ENCODE measurements at regions not wholly inside any gene's neighbourhood (a gene's known extent, or its start where the extent isn't known, plus 50 kb on each side); places are given as distances from the start of the nearest gene placed in this dataset.
"Not testable (repeated sequence)": the region's sequence is repeated elsewhere in the genome, so short reads cannot be mapped to it uniquely, and the experiment has no call there.

DNA sequence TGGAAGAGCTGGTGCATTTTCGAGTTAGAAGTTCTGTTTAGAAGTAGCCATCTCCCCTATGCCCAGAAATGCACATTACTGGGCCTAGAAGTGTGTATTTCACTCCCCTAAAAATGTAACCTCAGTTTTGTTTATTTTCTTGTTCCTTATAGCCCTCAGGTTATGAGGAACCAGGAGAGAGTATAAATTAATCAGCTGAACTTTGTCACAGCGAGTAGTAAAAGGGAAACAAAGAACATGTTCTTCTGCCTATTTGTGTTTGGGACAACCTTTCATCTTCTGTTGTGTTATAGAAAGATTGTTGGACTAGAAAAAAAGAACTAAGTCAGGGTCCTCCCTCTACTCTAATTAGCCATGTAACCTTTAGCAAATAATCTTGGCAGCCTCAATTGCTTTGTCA is 160.5 kb upstream of the PDE4B start:
- H3K27me3 ChIP-seq (ENCODE audit: control insufficient read depth in 1 of 2, insufficient read depth in 1 of 2, low read length in 2 of 2): no peaks in the 10 kb centered on the region
- H3K9ac ChIP-seq (ENCODE audit: low read length): no peak overlapping the region

DNA sequence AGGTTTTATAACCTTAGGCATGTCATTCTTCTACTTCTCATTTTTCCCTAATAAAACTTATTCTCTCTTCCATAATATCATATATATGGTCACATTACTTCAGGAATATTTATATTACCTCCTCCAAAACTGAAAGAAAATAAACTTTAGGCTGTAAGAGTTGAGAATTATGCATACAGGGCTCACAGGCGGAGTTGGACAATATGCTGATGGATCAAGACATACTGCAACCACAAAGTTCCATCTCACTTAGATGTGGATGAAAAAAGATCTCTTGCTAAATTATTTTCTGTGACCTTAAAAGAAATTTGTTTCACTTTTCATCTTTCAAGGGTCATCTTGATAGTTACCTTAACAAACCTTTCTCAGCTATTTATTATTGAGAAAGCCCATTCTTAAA is 152.6 kb upstream of the PDE4B start:
- Histone ChIP-seq H3K79me1 (replicated peaks; ENCODE audit: low read length, poor library complexity, severe bottlenecking) (no peaks in the 10 kb centered on the region), H3K36me3 (ENCODE audit: control insufficient read depth in 1 of 2, insufficient read depth in 2 of 2, low read depth in 1 of 2, low read length in 2 of 2) (no peaks in the 10 kb centered on the region), H3K27ac (ENCODE audit: low read length, poor library complexity, severe bottlenecking) (no peak overlapping the region), H3K27me3 (ENCODE audit: control insufficient read depth in 1 of 2, insufficient read depth in 1 of 2, low read length in 2 of 2) (no peaks in the 10 kb centered on the region), H4K8ac (ENCODE audit: low read length) (no peak overlapping the region), H3K23ac (ENCODE audit: low read length in 2 of 2) (no peak overlapping the region), H3K9me3 (ENCODE audit: control insufficient read depth, low read length) (peaks cover 3% of the 10 kb centered on the region), H2BK5ac (ENCODE audit: low read depth, low read length, poor library complexity, severe bottlenecking) (no peak overlapping the region), H2BK12ac (ENCODE audit: low read length in 2 of 2) (no peak overlapping the region), H2BK15ac (ENCODE audit: low read depth, poor library complexity, severe bottlenecking) (no peak overlapping the region), H4K91ac (ENCODE audit: low read length) (no peak overlapping the region), H3K4me2 (ENCODE audit: low read length, poor library complexity, severe bottlenecking) (no peak overlapping the region), H2AFZ (ENCODE audit: low read depth, low read length) (no peak overlapping the region), H3K4me1 (ENCODE audit: control insufficient read depth, insufficient read depth, low read depth, low read length) (no peaks in the 10 kb centered on the region), H3K14ac (ENCODE audit: low read length in 2 of 2) (no peak overlapping the region), H3K18ac (ENCODE audit: low read depth in 1 of 2, low read length in 2 of 2) (no peak overlapping the region), H3K4ac (ENCODE audit: low read depth in 1 of 2, low read length in 2 of 2) (no peak overlapping the region), H3K4me3 (ENCODE audit: insufficient read depth in 1 of 2, low read depth in 1 of 2, low read length in 2 of 2) (no peak overlapping the region), H2BK120ac (ENCODE audit: low read depth, low read length) (no peak overlapping the region), H3K9ac (ENCODE audit: low read length) (no peak overlapping the region), H2AK5ac (ENCODE audit: low read length, severe bottlenecking) (no peak overlapping the region)
- no CpG with 5 or more reads among the region's 1 CpG for WGBS
- DNase-seq: no peak

More for the DNA sequence above, 160.5 kb upstream of the PDE4B start:
- Histone ChIP-seq H3K36me3 (ENCODE audit: control insufficient read depth in 1 of 2, insufficient read depth in 2 of 2, low read depth in 1 of 2, low read length in 2 of 2) (no peaks in the 10 kb centered on the region), H2BK12ac (ENCODE audit: low read length in 2 of 2) (no peak overlapping the region), H2BK5ac (ENCODE audit: low read depth, low read length, poor library complexity, severe bottlenecking) (no peak overlapping the region), H2BK15ac (ENCODE audit: low read depth, poor library complexity, severe bottlenecking) (no peak overlapping the region), H2BK120ac (ENCODE audit: low read depth, low read length) (no peak overlapping the region), H3K4me3 (ENCODE audit: insufficient read depth in 1 of 2, low read depth in 1 of 2, low read length in 2 of 2) (no peak overlapping the region), H3K4me2 (ENCODE audit: low read length, poor library complexity, severe bottlenecking) (no peak overlapping the region), H2AK5ac (ENCODE audit: low read length, severe bottlenecking) (no peak overlapping the region), H3K79me1 (replicated peaks; ENCODE audit: low read length, poor library complexity, severe bottlenecking) (no peaks in the 10 kb centered on the region), H3K18ac (ENCODE audit: low read depth in 1 of 2, low read length in 2 of 2) (no peak overlapping the region), H4K91ac (ENCODE audit: low read length) (no peak overlapping the region), H2AFZ (ENCODE audit: low read depth, low read length) (no peak overlapping the region), H3K23ac (ENCODE audit: low read length in 2 of 2) (no peak overlapping the region), H3K14ac (ENCODE audit: low read length in 2 of 2) (no peak overlapping the region), H3K4me1 (ENCODE audit: control insufficient read depth, insufficient read depth, low read depth, low read length) (no peaks in the 10 kb centered on the region), H3K4ac (ENCODE audit: low read depth in 1 of 2, low read length in 2 of 2) (no peak overlapping the region), H3K9me3 (ENCODE audit: control insufficient read depth, low read length) (no peaks in the 10 kb centered on the region), H4K8ac (ENCODE audit: low read length) (no peak overlapping the region), H3K27ac (ENCODE audit: low read length, poor library complexity, severe bottlenecking) (no peak overlapping the region)
- no peak for DNase-seq
- 83% methylated on average over 2 of the region's 2 CpGs for WGBS

GRCh38 chr1:65649185-65649584 is 143.5 kb upstream of the PDE4B start:
- not testable (repeated sequence) for H2BK120ac ChIP-seq (ENCODE audit: low read depth, low read length); H2AFZ ChIP-seq (ENCODE audit: low read depth, low read length); H3K27ac ChIP-seq (ENCODE audit: low read length, poor library complexity, severe bottlenecking); H4K8ac ChIP-seq (ENCODE audit: low read length); H3K4me3 ChIP-seq (ENCODE audit: insufficient read depth in 1 of 2, low read depth in 1 of 2, low read length in 2 of 2); H2AK5ac ChIP-seq (ENCODE audit: low read length, severe bottlenecking); H3K4me2 ChIP-seq (ENCODE audit: low read length, poor library complexity, severe bottlenecking); H3K9me3 ChIP-seq (ENCODE audit: control insufficient read depth, low read length); H3K18ac ChIP-seq (ENCODE audit: low read depth in 1 of 2, low read length in 2 of 2); H3K14ac ChIP-seq (ENCODE audit: low read length in 2 of 2); H2BK15ac ChIP-seq (ENCODE audit: low read depth, poor library complexity, severe bottlenecking); H3K36me3 ChIP-seq (ENCODE audit: control insufficient read depth in 1 of 2, insufficient read depth in 2 of 2, low read depth in 1 of 2, low read length in 2 of 2); H3K9ac ChIP-seq (ENCODE audit: low read length); H3K27me3 ChIP-seq (ENCODE audit: control insufficient read depth in 1 of 2, insufficient read depth in 1 of 2, low read length in 2 of 2); H2BK12ac ChIP-seq (ENCODE audit: low read length in 2 of 2); H3K4me1 ChIP-seq (ENCODE audit: control insufficient read depth, insufficient read depth, low read depth, low read length); H3K23ac ChIP-seq (ENCODE audit: low read length in 2 of 2); H3K4ac ChIP-seq (ENCODE audit: low read depth in 1 of 2, low read length in 2 of 2); H4K91ac ChIP-seq (ENCODE audit: low read length); H2BK5ac ChIP-seq (ENCODE audit: low read depth, low read length, poor library complexity, severe bottlenecking); H3K79me1 ChIP-seq (replicated peaks; ENCODE audit: low read length, poor library complexity, severe bottlenecking); DNase-seq
- no CpG with 5 or more reads among the region's 1 CpG for WGBS

GRCh38 chr1:65650682-65651081 is 142.0 kb upstream of the PDE4B start:
- no peak overlapping the region for H4K91ac ChIP-seq (ENCODE audit: low read length)
- no peak overlapping the region for H2AK5ac ChIP-seq (ENCODE audit: low read length, severe bottlenecking)
- no peak overlapping the region for H2BK15ac ChIP-seq (ENCODE audit: low read depth, poor library complexity, severe bottlenecking)
- H4K8ac ChIP-seq (ENCODE audit: low read length): no peak overlapping the region
- no peak overlapping the region for H3K4me3 ChIP-seq (ENCODE audit: insufficient read depth in 1 of 2, low read depth in 1 of 2, low read length in 2 of 2)
- H3K4ac ChIP-seq (ENCODE audit: low read depth in 1 of 2, low read length in 2 of 2): no peak overlapping the region
- H3K18ac ChIP-seq (ENCODE audit: low read depth in 1 of 2, low read length in 2 of 2): no peak overlapping the region
- H3K27ac ChIP-seq (ENCODE audit: low read length, poor library complexity, severe bottlenecking): no peak overlapping the region
- no peaks in the 10 kb centered on the region for H3K27me3 ChIP-seq (ENCODE audit: control insufficient read depth in 1 of 2, insufficient read depth in 1 of 2, low read length in 2 of 2)
- H2BK5ac ChIP-seq (ENCODE audit: low read depth, low read length, poor library complexity, severe bottlenecking): no peak overlapping the region
- 80% methylated on average over 1 of the region's 1 CpG for WGBS
- H3K9ac ChIP-seq (ENCODE audit: low read length): no peak overlapping the region
- H3K23ac ChIP-seq (ENCODE audit: low read length in 2 of 2): no peak overlapping the region
- H3K4me1 ChIP-seq (ENCODE audit: control insufficient read depth, insufficient read depth, low read depth, low read length): no peaks in the 10 kb centered on the region
- no peak overlapping the region for H3K14ac ChIP-seq (ENCODE audit: low read length in 2 of 2)
- H3K79me1 ChIP-seq (replicated peaks; ENCODE audit: low read length, poor library complexity, severe bottlenecking): no peaks in the 10 kb centered on the region
- H2BK120ac ChIP-seq (ENCODE audit: low read depth, low read length): no peak overlapping the region
- H3K9me3 ChIP-seq (ENCODE audit: control insufficient read depth, low read length): no peaks in the 10 kb centered on the region
- no peak for DNase-seq
- no peak overlapping the region for H3K4me2 ChIP-seq (ENCODE audit: low read length, poor library complexity, severe bottlenecking)
- H2BK12ac ChIP-seq (ENCODE audit: low read length in 2 of 2): no peak overlapping the region
- no peak overlapping the region for H2AFZ ChIP-seq (ENCODE audit: low read depth, low read length)
- no peaks in the 10 kb centered on the region for H3K36me3 ChIP-seq (ENCODE audit: control insufficient read depth in 1 of 2, insufficient read depth in 2 of 2, low read depth in 1 of 2, low read length in 2 of 2)
